Uterus (tissue), 3 donors: ENCODE measurements at regions not wholly inside any gene's neighbourhood (a gene's known extent, or its start where the extent isn't known, plus 50 kb on each side); places are given as distances from the start of the nearest gene placed in this dataset.

ENCODE experiments used
- DNase-seq, 2 donors: peaks; one replicate each; pipeline ENCODE4 v3.0.0-alpha.2; 2019 to 2020
- H3K27ac ChIP-seq, 2 donors: fragments of 200-600 bp; sonication (generic); 1 replicate in 1 of 2; 2 replicates in 1 of 2; pipeline ENCODE4 v1.5.1; 2016 to 2018
- H3K27me3 ChIP-seq, 2 donors: fragments of 200-600 bp; sonication (generic); one replicate each; pipeline ENCODE4 v1.5.1; 2018 to 2019; ENCODE audit warnings: control low read depth in 1 of 2
- H3K36me3 ChIP-seq, 2 donors: fragments of 200-600 bp; sonication (generic); one replicate each; pipeline ENCODE4 v1.5.1; 2019; ENCODE audit warnings: control low read depth in 1 of 2
- H3K4me1 ChIP-seq, 2 donors: fragments of 200-600 bp; sonication (generic); one replicate each; pipeline ENCODE4 v1.5.1; 2018 to 2019; ENCODE audit warnings: control low read depth in 1 of 2
- H3K4me3 ChIP-seq, 2 donors: fragments of 200-600 bp; sonication (generic); 1 replicate in 1 of 2; 2 replicates in 1 of 2; pipeline ENCODE4 v1.5.1; 2018 to 2019; ENCODE audit warnings: mild to moderate bottlenecking in 1 of 2
- H3K9me3 ChIP-seq, 2 donors: fragments of 200-600 bp; sonication (generic); one replicate each; pipeline ENCODE4 v1.5.1; 2019; ENCODE audit warnings: control low read depth in 1 of 2
- CTCF ChIP-seq, 4 experiments: fragments of 200-600 bp in 2 of 4; fragments of 450-650 bp in 2 of 4; sonication (generic) in 2 of 4; IDR thresholded peaks; one replicate each; pipeline ENCODE4 v1.5.1; 2016 to 2019; ENCODE audit warnings: antibody characterized with exemption in 4 of 4, mild to moderate bottlenecking in 2 of 4, moderate library complexity in 1 of 4
- POLR2A ChIP-seq, 2 donors: fragments of 450-650 bp; IDR thresholded peaks; one replicate each; pipeline ENCODE4 v1.6.1; 2016; ENCODE audit warnings: antibody characterized with exemption in 2 of 2, mild to moderate bottlenecking in 1 of 2, moderate library complexity in 1 of 2
- intact Hi-C: fragments of 100-400 bp; cut with DNase I; formaldehyde crosslinking; loops from one replicate; pipeline ENCODE4 v1.15.1; 2023; ENCODE audit warnings: low total_unique reads
- donor health status: DM: yes; HTN: yes; CAD: no.

DNA sequence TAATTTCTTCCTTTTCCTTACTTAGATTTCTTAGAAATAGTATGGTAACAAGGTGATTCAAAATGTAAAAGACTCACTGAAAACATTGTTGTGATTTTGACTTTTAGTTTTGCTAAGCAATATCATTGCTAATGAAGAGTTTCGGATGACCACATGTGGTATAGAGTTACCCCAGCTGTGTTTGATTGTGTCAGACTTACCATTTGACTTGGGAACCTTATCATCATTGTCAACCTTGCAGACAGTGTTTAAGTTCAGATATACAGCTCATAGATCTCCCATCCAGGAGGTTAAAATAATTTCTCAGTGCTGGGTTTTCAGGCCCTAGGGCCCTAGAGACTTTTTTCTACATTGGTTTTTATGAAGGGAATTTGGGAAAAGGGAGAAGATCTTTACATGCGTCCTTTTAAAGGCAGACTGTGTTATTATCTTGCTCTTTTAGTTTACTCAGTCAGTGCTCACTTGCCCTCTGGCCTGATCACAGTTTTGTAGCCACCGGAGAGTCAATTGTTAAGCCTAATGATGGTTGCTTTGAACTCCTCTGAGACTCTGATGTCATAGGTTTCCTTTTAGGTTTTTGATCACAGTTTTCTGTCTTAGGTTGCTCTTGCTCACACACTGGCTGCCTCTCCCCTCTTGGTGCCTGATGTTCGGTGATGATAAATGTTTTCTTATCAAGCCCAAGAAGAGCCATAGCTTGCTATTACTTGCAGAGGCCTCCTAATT lies 133.5 kb upstream of the ZPLD1 start:
- H3K9me3 ChIP-seq: no peaks in the 10 kb centered on the region

GRCh38 chr3:102302020-102302419 lies 132.8 kb upstream of the ZPLD1 start:
- Histone ChIP-seq H3K27ac (no peak overlapping the region), H3K4me1 (no peaks in the 10 kb centered on the region), H3K36me3 (no peaks in the 10 kb centered on the region), H3K9me3 (no peaks in the 10 kb centered on the region), H3K4me3 (no peak overlapping the region), H3K27me3 (no peaks in the 10 kb centered on the region)
- no peak for TF ChIP-seq CTCF (IDR thresholded peaks at IDR 0.05)
- TF ChIP-seq POLR2A (IDR thresholded peaks at IDR 0.05): no peak
- intact Hi-C loops: no loop called here
- no peak for DNase-seq

More for the DNA sequence above, 133.5 kb upstream of the ZPLD1 start:
- H3K27me3 ChIP-seq: no peaks in the 10 kb centered on the region
- intact Hi-C loops: no loop called here
- H3K27ac ChIP-seq: no peak overlapping the region
- DNase-seq: no peak
- no peak overlapping the region for H3K4me3 ChIP-seq
- no peaks in the 10 kb centered on the region for H3K36me3 ChIP-seq
- H3K4me1 ChIP-seq: no peaks in the 10 kb centered on the region
- no peak for TF ChIP-seq CTCF (IDR thresholded peaks at IDR 0.05)
- no peak for TF ChIP-seq POLR2A (IDR thresholded peaks at IDR 0.05)

DNA sequence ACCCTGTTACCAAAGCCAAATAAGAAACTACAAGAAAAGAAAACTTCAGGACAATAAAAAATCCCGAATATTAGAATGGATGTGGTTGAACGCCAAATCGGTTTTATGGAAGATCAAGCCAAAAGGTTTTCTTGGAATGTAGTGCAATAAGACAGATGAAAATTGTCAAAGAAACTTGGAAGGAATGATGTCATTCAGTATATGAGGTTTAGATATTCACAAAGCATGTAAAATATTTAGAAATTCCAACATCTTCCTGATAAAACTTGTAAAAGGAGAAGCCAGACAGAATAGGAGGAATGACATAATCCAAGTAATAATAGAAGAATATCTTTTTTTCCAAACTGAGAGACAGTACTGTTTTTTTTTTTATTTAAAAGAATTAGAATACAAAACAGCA lies 130.3 kb upstream of the ZPLD1 start:
- H3K9me3 ChIP-seq: no peaks in the 10 kb centered on the region

GRCh38 chr3:102307442-102307841 lies 127.4 kb upstream of the ZPLD1 start:
- no peaks in the 10 kb centered on the region for H3K36me3 ChIP-seq
- intact Hi-C loops: no loop called here
- no peak overlapping the region for H3K27ac ChIP-seq
- no peak overlapping the region for H3K4me3 ChIP-seq
- H3K27me3 ChIP-seq: no peaks in the 10 kb centered on the region
- H3K4me1 ChIP-seq: no peaks in the 10 kb centered on the region
- TF ChIP-seq POLR2A (IDR thresholded peaks at IDR 0.05) (no peak), CTCF (IDR thresholded peaks at IDR 0.05) (no peak)
- no peaks in the 10 kb centered on the region for H3K9me3 ChIP-seq
- DNase-seq: no peak

More for the DNA sequence above, 130.3 kb upstream of the ZPLD1 start:
- DNase-seq: no peak
- no peaks in the 10 kb centered on the region for H3K27me3 ChIP-seq
- intact Hi-C loops: no loop called here
- no peak overlapping the region for H3K4me3 ChIP-seq
- H3K36me3 ChIP-seq: no peaks in the 10 kb centered on the region
- no peak for TF ChIP-seq CTCF (IDR thresholded peaks at IDR 0.05)
- no peaks in the 10 kb centered on the region for H3K4me1 ChIP-seq
- no peak overlapping the region for H3K27ac ChIP-seq

DNA sequence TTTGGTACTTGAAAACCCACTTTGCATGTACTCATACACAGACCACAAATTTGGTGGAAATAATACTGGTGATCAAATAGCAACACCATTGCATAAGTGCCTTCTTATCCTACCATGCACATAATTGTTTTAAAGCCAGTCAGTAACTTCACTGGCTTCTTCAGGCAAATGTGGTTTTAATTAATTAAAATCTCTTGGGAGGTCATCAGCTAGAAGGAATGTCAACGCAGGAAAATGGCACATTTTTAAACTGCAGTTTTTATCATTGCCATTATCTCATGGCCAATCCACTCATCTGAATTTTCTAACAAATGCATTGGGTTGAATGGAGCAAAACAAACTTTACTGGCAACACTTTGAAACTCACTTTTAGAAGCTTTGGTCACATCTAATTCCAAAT lies 105.7 kb upstream of the ZPLD1 start:
- Histone ChIP-seq H3K27me3 (no peaks in the 10 kb centered on the region), H3K4me3 (no peak overlapping the region), H3K9me3 (no peaks in the 10 kb centered on the region), H3K36me3 (no peaks in the 10 kb centered on the region), H3K27ac (no peak overlapping the region), H3K4me1 (no peaks in the 10 kb centered on the region)
- DNase-seq: no peak
- intact Hi-C loops: no loop called here
- TF ChIP-seq POLR2A (IDR thresholded peaks at IDR 0.05): no peak
- no peak for TF ChIP-seq CTCF (IDR thresholded peaks at IDR 0.05)
